ENCODE measurements at regions not wholly inside any gene's neighbourhood (a gene's known extent, or its start where the extent isn't known, plus 50 kb on each side); places are given as distances from the start of the nearest gene placed in this dataset.

DNA sequence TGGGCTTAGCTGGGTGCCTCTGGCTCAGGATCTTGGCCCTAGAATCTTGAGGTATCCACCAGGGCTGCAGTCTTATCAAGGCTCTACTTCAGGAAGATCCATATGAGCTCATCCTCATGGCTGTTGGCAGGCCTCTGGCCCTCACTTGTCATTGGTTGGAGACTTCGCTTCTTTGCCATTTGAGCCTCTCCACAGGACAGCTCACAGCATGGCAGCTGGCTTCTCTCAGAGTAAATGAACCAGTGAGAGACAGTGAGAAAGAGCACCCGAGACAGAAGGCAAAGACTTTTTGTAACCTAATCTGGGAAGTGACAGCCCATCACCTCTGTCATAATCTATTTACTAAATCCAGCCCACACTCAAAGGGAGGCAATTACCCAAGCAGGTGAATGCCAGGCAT, 236.8 kb downstream of the GPAT3 start:
- no TSS peak for BruUV-seq (replicated peaks)
- Histone ChIP-seq H3K4me2 (ENCODE audit: insufficient read depth, low read length) (no peak overlapping the region), H3K4me3 (no peak overlapping the region), H3K27me3 (ENCODE audit: control insufficient read depth in 2 of 2, insufficient read depth in 2 of 2, low read length in 2 of 2) (no peaks in the 10 kb centered on the region), H4K20me1 (replicated peaks; ENCODE audit: control insufficient read depth, insufficient read depth, low read length) (no peaks in the 10 kb centered on the region), H3K36me3 (ENCODE audit: control insufficient read depth, insufficient read depth, low read length) (no peaks in the 10 kb centered on the region), H3K4me1 (replicated peaks in 1 of 2; ENCODE audit: control insufficient read depth in 2 of 2, insufficient read depth in 2 of 2, low read length in 2 of 2) (no peaks in the 10 kb centered on the region), H3K27ac (ENCODE audit: extremely low read depth, low read depth, low read length) (no peak overlapping the region), H3K79me2 (ENCODE audit: control insufficient read depth, insufficient read depth, low read length) (no peaks in the 10 kb centered on the region), H3K9me1 (ENCODE audit: control insufficient read depth, insufficient read depth, low read length) (peaks cover 4% of the 10 kb centered on the region), H3K9ac (ENCODE audit: insufficient read depth in 1 of 2, low read depth in 2 of 2, low read length in 2 of 2) (no peak overlapping the region), H2AFZ (ENCODE audit: low read depth, low read length) (no peak overlapping the region), H3K9me3 (replicated peaks; ENCODE audit: control insufficient read depth, insufficient read depth, low read depth, low read length) (no peaks in the 10 kb centered on the region)
- ChIA-PET CTCF (ENCODE audit: low intra/inter-chr PET ratio) (interaction anchor here (0.6 kb wide), 1 partner anchor 224 kb away, joined by 3 read pairs; no protein-coding TSS in a partner anchor), POLR2A (no interaction called here)
- WGBS (ENCODE audit: insufficient coverage, low coverage, missing lambda C conversion rate): 19% methylated on average over 2 of the region's 2 CpGs
- DNase-seq (ENCODE audit: extremely low read depth in 1 of 4, low spot score in 3 of 4): no peak
- in situ Hi-C loops (cut with MboI): no loop called here
- no peak for TF ChIP-seq SAFB (IDR thresholded peaks at IDR 0.05; ENCODE audit: borderline replicate concordance, low read depth, low read length)
- TF ChIP-seq NUFIP1 (IDR thresholded peaks at IDR 0.05; ENCODE audit: partially characterized antibody): no peak
- TF ChIP-seq ZC3H8 (IDR thresholded peaks at IDR 0.05): no peak
- no peak for TF ChIP-seq FIP1L1 (IDR thresholded peaks at IDR 0.05; ENCODE audit: low read depth, low read length, poor library complexity, severe bottlenecking)
- no peak for TF ChIP-seq STAT5B (CRISPR knock-in tag; IDR thresholded peaks at IDR 0.05)
- no peak for TF ChIP-seq HMG20A (CRISPR knock-in tag; conservative IDR thresholded peaks at IDR 0.05)
- TF ChIP-seq E2F3 (CRISPR knock-in tag; IDR thresholded peaks at IDR 0.05): no peak
- TF ChIP-seq ETV6 (IDR thresholded peaks at IDR 0.05; ENCODE audit: borderline replicate concordance in 1 of 2, low read depth in 2 of 2, low read length in 1 of 2): no peak
- no peak for TF ChIP-seq ETV6 (CRISPR knock-in tag; IDR thresholded peaks at IDR 0.05; ENCODE audit: borderline replicate concordance)
- no peak for TF ChIP-seq XRCC4 (IDR thresholded peaks at IDR 0.05; ENCODE audit: extremely low read depth, insufficient read depth, insufficient read length)
- no peak for TF ChIP-seq SP1 (CRISPR knock-in tag; IDR thresholded peaks at IDR 0.05)
- no peak for TF ChIP-seq ZNF507 (tag; conservative IDR thresholded peaks at IDR 0.05)
- TF ChIP-seq NCOR1 (IDR thresholded peaks at IDR 0.05): no peak
- TF ChIP-seq CCAR2 (IDR thresholded peaks at IDR 0.05; ENCODE audit: low read depth, low read length): no peak
- no peak for FAIRE-seq
- no peak for ATAC-seq
- intact Hi-C loops (cut with micrococcal nuclease): loop anchor here (5.0 kb wide), 2 partner anchors 130 to 470 kb away; no protein-coding TSS in a partner anchor

All from K562 (cell line).